ENCODE measurements at regions not wholly inside any gene's neighbourhood (a gene's known extent, or its start where the extent isn't known, plus 50 kb on each side); places are given as distances from the start of the nearest gene placed in this dataset.

DNA sequence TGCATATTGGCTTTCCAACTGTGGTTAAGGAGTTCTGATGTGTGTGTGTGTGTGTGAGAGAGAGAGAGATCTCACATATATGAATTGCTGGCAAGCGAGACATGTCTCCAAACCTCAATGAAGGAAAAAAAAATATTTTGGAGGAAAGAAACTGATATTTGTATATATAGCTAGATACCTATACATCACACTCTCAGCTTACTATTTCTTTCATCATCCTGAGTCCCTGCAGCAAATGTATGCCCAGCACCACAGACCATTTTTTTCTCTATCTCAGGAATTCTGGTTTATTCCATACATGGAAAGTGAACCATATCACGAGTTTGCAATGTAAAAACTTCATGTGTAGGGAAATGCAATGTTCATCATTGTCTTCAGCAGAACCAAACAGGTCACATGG, 68.9 kb downstream of the MTERF1 start:
- no peak for DNase-seq (ENCODE audit: low read depth in 2 of 3, low spot score in 2 of 3)

DNA sequence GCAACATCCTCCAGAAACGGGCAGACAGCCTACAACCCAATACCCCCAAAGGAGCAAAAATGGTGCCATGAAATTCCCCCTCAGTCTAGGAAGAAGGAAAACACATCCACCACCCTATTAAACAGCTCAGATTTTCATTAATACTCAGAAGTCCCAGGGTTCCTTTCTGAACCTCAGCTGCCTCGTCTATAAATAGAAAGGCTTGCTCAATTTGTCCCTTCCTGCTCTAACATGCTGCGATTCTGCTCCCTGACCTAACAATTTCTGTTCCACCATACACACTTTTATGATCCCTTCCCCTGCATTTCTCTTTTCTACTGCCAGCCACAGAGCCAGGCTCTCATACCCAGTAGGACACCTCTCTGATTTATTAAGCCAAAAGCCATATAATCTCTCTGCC, 68.1 kb downstream of the MTERF1 start:
- no peak for DNase-seq (ENCODE audit: low read depth in 2 of 3, low spot score in 2 of 3)

DNA sequence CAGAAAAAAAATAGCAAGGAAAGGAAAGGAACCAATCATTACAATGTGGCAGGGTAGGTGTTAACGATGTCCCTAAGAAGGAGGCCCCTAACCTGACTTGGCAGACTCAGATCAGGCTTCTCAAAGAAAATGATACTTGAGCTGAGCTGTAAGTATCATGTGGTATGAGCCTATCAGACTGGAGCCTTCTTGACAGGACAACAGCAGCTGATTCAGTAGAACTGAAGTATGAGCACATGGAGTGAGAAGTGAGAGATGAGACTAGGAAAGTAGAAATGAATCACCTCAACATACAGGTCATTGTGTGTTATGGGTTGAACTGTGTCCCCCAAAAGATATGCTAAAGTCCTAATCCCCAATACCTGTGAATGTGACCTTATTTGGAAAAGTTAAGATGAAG, 66.3 kb downstream of the MTERF1 start:
- no peak for DNase-seq (ENCODE audit: low read depth in 2 of 3, low spot score in 2 of 3)
